ENCODE measurements at regions not wholly inside any gene's neighbourhood (a gene's known extent, or its start where the extent isn't known, plus 50 kb on each side); places are given as distances from the start of the nearest gene placed in this dataset.

DNA sequence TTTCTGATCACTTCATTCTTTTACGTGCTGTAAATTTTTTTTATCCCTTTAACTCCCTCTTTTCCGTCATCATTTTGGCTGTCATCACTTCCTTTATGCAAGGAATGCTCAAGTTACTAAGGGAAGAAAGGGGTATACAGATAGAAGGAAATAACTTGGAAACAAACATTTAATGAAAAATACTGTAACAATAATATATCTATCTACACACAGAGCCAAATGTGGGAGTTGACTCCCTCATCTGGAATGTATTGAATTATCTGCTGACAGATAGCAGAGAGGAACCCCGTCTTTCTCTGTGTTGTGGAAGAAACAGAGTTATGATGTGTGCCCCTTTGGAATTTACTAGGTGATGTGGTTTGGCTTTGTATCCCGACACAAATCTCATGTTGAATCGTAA lies 182.5 kb upstream of the NXPH2 start:
- Histone ChIP-seq H3K4me1 (no peaks in the 10 kb centered on the region), H3K27me3 (no peaks in the 10 kb centered on the region), H3K4me3 (no peak overlapping the region), H3K9me3 (no peaks in the 10 kb centered on the region), H3K36me3 (no peaks in the 10 kb centered on the region), H3K27ac (no peak overlapping the region)
- TF ChIP-seq, protein P1, sequence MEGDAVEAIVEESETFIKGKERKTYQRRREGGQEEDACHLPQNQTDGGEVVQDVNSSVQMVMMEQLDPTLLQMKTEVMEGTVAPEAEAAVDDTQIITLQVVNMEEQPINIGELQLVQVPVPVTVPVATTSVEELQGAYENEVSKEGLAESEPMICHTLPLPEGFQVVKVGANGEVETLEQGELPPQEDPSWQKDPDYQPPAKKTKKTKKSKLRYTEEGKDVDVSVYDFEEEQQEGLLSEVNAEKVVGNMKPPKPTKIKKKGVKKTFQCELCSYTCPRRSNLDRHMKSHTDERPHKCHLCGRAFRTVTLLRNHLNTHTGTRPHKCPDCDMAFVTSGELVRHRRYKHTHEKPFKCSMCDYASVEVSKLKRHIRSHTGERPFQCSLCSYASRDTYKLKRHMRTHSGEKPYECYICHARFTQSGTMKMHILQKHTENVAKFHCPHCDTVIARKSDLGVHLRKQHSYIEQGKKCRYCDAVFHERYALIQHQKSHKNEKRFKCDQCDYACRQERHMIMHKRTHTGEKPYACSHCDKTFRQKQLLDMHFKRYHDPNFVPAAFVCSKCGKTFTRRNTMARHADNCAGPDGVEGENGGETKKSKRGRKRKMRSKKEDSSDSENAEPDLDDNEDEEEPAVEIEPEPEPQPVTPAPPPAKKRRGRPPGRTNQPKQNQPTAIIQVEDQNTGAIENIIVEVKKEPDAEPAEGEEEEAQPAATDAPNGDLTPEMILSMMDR (IDR thresholded peaks at IDR 0.05): no peak
- no peak for TF ChIP-seq POLR2A (IDR thresholded peaks at IDR 0.05)
- no peak for DNase-seq

- Histone ChIP-seq H3K4me3 (no peak overlapping the region), H3K4me1 (no peaks in the 10 kb centered on the region), H3K9me3 (no peaks in the 10 kb centered on the region), H3K27ac (no peak overlapping the region), H3K27me3 (no peaks in the 10 kb centered on the region), H3K36me3 (no peaks in the 10 kb centered on the region)
- DNase-seq: no peak
- TF ChIP-seq, protein P1 (IDR thresholded peaks at IDR 0.05): no peak
- no peak for TF ChIP-seq POLR2A (IDR thresholded peaks at IDR 0.05)
These were observed 180.0 kb upstream of the NXPH2 start for GRCh38 chr2:138960191-138960590.

GRCh38 chr2:138959031-138959430 lies 178.8 kb upstream of the NXPH2 start:
- Histone ChIP-seq H3K27ac (no peak overlapping the region), H3K4me1 (no peaks in the 10 kb centered on the region), H3K9me3 (no peaks in the 10 kb centered on the region), H3K27me3 (no peaks in the 10 kb centered on the region), H3K36me3 (no peaks in the 10 kb centered on the region), H3K4me3 (no peak overlapping the region)
- TF ChIP-seq POLR2A (IDR thresholded peaks at IDR 0.05): no peak
- TF ChIP-seq, protein P1 (IDR thresholded peaks at IDR 0.05): no peak
- no peak for DNase-seq

- TF ChIP-seq, protein P1 (IDR thresholded peaks at IDR 0.05): no peak
- no peak for TF ChIP-seq POLR2A (IDR thresholded peaks at IDR 0.05)
- no peaks in the 10 kb centered on the region for H3K4me1 ChIP-seq
- H3K27me3 ChIP-seq: no peaks in the 10 kb centered on the region
- no peak for DNase-seq
- no peak overlapping the region for H3K27ac ChIP-seq
- H3K9me3 ChIP-seq: no peaks in the 10 kb centered on the region
- H3K36me3 ChIP-seq: no peaks in the 10 kb centered on the region
- no peak overlapping the region for H3K4me3 ChIP-seq
These were observed 175.9 kb upstream of the NXPH2 start for GRCh38 chr2:138956116-138956515.

GRCh38 chr2:138950486-138950885 lies 170.3 kb upstream of the NXPH2 start:
- DNase-seq: no peak
- no peaks in the 10 kb centered on the region for H3K36me3 ChIP-seq
- H3K4me3 ChIP-seq: no peak overlapping the region
- TF ChIP-seq, protein P1 (IDR thresholded peaks at IDR 0.05): no peak
- TF ChIP-seq POLR2A (IDR thresholded peaks at IDR 0.05): no peak
- no peaks in the 10 kb centered on the region for H3K27me3 ChIP-seq
- H3K9me3 ChIP-seq: no peaks in the 10 kb centered on the region
- H3K4me1 ChIP-seq: no peaks in the 10 kb centered on the region
- no peak overlapping the region for H3K27ac ChIP-seq

- Histone ChIP-seq H3K4me3 (no peak overlapping the region), H3K4me1 (no peaks in the 10 kb centered on the region), H3K9me3 (no peaks in the 10 kb centered on the region), H3K27ac (no peak overlapping the region), H3K36me3 (no peaks in the 10 kb centered on the region), H3K27me3 (no peaks in the 10 kb centered on the region)
- DNase-seq: no peak
- TF ChIP-seq, protein P1 (IDR thresholded peaks at IDR 0.05): no peak
- no peak for TF ChIP-seq POLR2A (IDR thresholded peaks at IDR 0.05)
These were observed 169.3 kb upstream of the NXPH2 start for GRCh38 chr2:138949517-138949916.
